DMS114 treated with DMSO at 0.1 percent for 48 hours (cell line): ENCODE measurements at regions not wholly inside any gene's neighbourhood (a gene's known extent, or its start where the extent isn't known, plus 50 kb on each side); places are given as distances from the start of the nearest gene placed in this dataset.
"Not testable (repeated sequence)": the region's sequence is repeated elsewhere in the genome, so short reads cannot be mapped to it uniquely, and the experiment has no call there.

Source experiments
- DNase-seq: peaks from one replicate; lab custom pipeline; 2025; ENCODE audit not compliant: unreplicated experiment; lab: John Stamatoyannopoulos, UW

GRCh38 chr1:224529844-224530243, 86.3 kb upstream of the CNIH3 start:
- DNase-seq = no peak

GRCh38 chr1:224533517-224533916, 82.6 kb upstream of the CNIH3 start:
- DNase-seq = no peak

GRCh38 chr1:224534731-224535130, 81.4 kb upstream of the CNIH3 start:
- no peak for DNase-seq

DNA sequence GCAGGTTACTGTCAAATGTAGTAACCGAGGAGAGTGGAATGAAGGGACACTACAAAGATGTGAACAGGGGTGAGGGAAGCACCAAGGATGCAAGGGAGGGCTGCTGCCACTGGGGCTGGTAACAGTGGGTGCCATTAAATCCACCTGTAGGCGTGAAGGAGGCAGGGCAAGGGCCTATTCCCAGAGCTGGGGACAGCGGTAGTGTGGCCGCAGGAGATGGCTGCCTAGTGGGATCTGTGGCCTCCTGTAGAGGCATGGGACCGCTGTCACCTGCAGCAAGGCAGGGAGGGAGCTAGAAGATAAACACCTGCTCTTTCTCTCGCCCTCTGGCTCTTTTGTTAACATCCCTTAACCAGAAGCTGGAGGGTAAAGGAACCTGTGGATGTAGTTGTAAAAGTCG, 80.5 kb upstream of the CNIH3 start:
- DNase-seq = no peak

- DNase-seq = no peak
Measured at GRCh38 chr1:224539971-224540370, 76.1 kb upstream of the CNIH3 start.

- DNase-seq = no peak
Measured at GRCh38 chr1:224540535-224540934, 75.6 kb upstream of the CNIH3 start.

- no peak for DNase-seq
Measured at GRCh38 chr1:224541072-224541790, 74.9 kb upstream of the CNIH3 start.

- DNase-seq = no peak
Measured at GRCh38 chr1:224541901-224542630, 74.1 kb upstream of the CNIH3 start.

GRCh38 chr1:224542783-224543440, 73.2 kb upstream of the CNIH3 start:
- DNase-seq = no peak

DNA sequence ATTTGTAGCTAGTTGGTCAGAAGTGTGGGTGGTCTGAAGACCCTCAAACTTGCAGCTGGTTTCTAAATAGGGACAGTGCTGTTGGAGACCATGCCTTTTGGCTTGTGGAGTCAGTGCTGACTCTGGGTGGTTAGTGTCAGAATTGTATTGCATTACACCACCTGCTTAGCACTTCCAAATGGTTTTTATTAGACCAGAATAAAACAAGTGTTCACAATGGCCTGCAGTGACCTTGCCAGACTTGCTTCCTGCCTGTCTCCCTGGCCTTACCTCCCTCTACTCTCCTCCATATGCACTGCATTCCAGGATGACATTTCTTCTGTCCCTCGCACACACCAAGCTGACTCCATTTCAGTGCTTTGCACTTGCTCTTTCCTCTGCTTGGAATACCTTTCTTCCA, 72.7 kb upstream of the CNIH3 start:
- no peak for DNase-seq

DNA sequence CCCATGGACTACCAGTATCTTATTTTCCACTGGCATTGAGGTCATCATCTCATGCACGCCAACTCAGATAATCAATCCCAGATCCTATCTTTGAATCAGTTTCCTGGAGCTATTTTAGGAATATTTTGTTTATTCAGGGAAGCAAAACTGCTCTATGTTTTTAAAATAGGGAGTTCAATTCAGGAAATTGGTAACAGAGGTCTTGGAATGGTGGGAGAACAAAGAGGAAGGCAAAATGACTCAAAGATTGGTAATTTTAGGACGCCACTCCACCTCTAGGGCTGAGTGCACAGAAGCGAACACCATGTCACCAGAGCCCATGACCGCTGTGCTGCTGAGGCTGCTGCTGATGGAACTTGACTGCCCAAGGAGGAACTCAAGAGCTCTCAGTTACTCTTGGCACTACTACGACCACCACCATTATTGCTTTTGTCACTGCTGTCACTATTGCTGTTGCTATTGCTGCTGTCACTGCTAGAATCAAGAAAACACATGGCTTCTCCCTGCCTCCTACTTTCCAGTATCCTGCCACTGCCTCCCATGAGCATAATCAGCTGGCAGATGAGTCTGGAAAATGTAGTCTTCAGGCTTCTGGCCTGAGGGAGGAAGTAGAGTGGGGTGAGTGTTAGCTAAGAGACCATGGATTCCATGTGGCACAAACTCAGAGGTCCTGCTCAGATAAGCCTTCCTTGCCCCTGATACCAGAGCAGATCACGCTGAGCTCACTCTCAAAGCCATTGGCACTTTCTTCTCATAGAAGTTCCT, 71.6 kb upstream of the CNIH3 start:
- DNase-seq = no peak

DNA sequence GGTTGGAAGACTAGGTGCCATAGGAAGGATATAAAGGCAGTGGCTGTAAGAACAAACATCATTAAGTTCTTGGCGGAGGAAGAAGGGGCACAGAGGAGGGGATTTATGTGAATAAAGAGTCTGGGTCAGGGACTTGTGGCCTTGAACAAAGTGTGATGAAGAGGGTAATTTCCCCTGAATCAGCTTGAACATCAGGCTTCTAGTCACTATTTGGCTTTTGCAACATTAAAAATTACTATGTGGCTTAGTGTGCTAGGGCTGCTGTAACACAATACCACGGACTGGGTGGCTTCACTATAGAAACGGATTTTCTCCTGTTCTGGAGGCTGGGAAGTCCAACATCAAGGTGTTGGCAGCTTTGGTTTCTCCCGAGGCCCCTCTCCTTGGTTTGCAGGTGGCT, 70.5 kb upstream of the CNIH3 start:
- DNase-seq = no peak

DNA sequence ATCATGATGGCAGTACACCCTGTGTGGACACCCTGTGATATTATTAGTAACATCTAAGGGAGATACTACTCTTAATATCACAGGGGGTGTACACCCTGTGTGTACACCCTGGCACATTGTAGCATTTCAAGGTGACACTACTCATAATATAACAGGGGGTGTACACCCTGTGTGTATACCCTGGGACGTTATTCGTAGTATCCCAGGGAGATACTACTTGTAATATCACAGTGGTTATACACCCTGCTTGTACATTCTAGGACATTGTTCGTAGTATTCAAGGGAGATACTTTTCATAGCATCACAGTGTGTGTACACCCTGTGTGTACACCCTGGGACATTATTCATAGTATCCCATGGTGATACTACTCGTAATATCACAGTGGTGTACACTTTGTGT, 67.4 kb upstream of the CNIH3 start:
- DNase-seq = no peak

GRCh38 chr1:224551189-224551588, 64.9 kb upstream of the CNIH3 start:
- not testable (repeated sequence) for DNase-seq

DNA sequence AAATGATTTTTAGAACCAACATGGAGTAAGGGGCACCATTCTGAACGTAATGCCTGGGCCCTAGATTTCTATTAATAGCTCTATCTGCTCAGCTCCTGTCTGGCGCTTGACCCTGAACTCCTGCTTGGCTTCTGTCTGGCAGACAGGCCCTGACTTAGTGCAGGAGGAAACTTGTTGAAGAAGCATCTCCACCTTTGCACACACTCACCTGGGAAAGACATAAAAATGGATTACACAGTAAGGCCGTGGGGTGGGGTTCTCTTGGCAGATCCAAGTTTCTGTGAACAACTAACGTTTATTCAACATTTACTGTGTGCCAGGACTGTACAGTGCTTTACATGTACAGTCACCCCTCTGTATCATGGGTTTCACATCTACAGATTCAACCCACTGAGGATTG, 62.1 kb upstream of the CNIH3 start:
- no peak for DNase-seq

- no peak for DNase-seq
Measured at GRCh38 chr1:224554620-224555259, 61.4 kb upstream of the CNIH3 start.

- no peak for DNase-seq
Measured at GRCh38 chr1:224558904-224559303, 57.2 kb upstream of the CNIH3 start.

- no peak for DNase-seq
Measured at GRCh38 chr1:224559981-224560728, 56.0 kb upstream of the CNIH3 start.

- not testable (repeated sequence) for DNase-seq
Measured at GRCh38 chr1:224562881-224563280, 53.2 kb upstream of the CNIH3 start.

DNA sequence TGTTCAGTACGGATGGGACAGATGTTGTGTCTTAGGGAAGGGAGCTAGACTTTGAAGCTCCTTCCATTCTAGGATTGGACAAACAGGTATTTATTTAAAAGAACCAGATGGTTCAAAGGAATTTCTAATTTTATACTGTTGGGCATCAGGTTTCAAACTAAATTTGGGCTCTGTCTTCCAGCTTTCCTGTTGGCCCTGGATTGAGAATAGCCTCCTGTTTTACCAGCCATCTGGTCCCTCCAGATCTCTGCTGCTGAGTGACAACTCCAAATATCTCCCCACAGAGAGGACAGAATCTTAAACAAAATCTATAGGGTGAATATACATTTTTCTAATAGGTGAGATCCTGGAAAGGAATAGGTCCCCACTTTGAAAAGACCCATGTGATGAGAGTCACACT, 52.5 kb upstream of the CNIH3 start:
- no peak for DNase-seq
